ENCODE measurements at regions not wholly inside any gene's neighbourhood (a gene's known extent, or its start where the extent isn't known, plus 50 kb on each side); places are given as distances from the start of the nearest gene placed in this dataset.

DNA sequence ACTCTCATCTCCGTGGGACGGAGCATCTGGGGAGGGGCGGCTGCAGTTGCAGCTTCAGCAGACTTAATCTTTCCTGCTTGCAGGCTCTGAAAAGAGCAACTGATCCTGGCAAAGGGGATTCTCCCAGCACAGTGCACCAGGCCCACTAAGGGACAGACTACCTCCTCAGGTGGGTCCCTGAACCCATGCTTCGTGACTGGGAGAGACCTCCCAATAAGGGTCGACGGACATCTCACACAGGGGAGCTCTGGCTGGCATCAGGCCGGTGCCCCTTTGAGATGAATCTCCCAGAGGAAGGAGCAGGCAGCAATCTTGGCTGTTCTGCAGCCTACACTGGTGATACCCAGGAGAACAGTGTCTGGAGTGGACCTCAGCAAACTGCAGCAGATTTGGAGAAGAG lies 303.3 kb upstream of the FGF16 start:
- no peak for ATAC-seq

DNA sequence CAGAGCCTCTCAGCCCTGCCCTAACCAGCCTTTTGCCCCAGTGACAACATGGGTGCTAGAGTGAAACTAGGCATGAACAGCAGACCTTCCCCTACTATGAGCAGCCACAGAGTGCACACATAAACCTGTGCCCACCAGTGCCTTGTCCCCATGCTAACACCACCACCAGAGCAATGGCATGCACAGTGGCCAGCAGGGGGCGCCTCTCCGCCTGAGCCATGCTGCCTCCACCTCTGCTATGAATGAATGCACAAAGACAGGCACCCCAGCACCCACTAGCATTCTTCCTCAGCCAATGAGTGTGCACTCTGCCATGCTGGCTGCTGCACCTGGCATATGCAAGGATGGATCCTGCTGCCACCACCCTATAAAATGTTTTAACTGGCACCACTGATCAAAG lies 286.9 kb upstream of the FGF16 start:
- TF ChIP-seq, protein P1, sequence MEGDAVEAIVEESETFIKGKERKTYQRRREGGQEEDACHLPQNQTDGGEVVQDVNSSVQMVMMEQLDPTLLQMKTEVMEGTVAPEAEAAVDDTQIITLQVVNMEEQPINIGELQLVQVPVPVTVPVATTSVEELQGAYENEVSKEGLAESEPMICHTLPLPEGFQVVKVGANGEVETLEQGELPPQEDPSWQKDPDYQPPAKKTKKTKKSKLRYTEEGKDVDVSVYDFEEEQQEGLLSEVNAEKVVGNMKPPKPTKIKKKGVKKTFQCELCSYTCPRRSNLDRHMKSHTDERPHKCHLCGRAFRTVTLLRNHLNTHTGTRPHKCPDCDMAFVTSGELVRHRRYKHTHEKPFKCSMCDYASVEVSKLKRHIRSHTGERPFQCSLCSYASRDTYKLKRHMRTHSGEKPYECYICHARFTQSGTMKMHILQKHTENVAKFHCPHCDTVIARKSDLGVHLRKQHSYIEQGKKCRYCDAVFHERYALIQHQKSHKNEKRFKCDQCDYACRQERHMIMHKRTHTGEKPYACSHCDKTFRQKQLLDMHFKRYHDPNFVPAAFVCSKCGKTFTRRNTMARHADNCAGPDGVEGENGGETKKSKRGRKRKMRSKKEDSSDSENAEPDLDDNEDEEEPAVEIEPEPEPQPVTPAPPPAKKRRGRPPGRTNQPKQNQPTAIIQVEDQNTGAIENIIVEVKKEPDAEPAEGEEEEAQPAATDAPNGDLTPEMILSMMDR (IDR thresholded peaks at IDR 0.05): no peak
- no peaks in the 10 kb centered on the region for H3K27me3 Mint-ChIP-seq
- CTCF ChIA-PET: no interaction called here
- intact Hi-C loops (cut with micrococcal nuclease): no loop called here
- DNase-seq (peak; percentile 15), ATAC-seq (no peak)
- POLR2A ChIA-PET: no interaction called here
- peaks cover 6% of the 10 kb centered on the region for H3K9me3 Mint-ChIP-seq
- H3K27ac Mint-ChIP-seq: no peak overlapping the region
- no peaks in the 10 kb centered on the region for H3K4me1 Mint-ChIP-seq (ENCODE audit: low read depth)
- no peaks in the 10 kb centered on the region for H3K36me3 Mint-ChIP-seq (ENCODE audit: low read depth)
- H3K4me3 Mint-ChIP-seq: no peak overlapping the region

More for the DNA sequence above, 303.3 kb upstream of the FGF16 start:
- H3K27ac Mint-ChIP-seq: no peak overlapping the region
- intact Hi-C loops (cut with micrococcal nuclease): no loop called here
- peaks cover 2% of the 10 kb centered on the region for H3K9me3 Mint-ChIP-seq
- POLR2A ChIA-PET: no interaction called here
- H3K4me1 Mint-ChIP-seq (ENCODE audit: low read depth): no peaks in the 10 kb centered on the region
- no peaks in the 10 kb centered on the region for H3K36me3 Mint-ChIP-seq (ENCODE audit: low read depth)
- DNase-seq: no peak
- H3K27me3 Mint-ChIP-seq: no peaks in the 10 kb centered on the region
- no peak overlapping the region for H3K4me3 Mint-ChIP-seq
- TF ChIP-seq, protein P1 (IDR thresholded peaks at IDR 0.05): no peak
- CTCF ChIA-PET: no interaction called here

DNA sequence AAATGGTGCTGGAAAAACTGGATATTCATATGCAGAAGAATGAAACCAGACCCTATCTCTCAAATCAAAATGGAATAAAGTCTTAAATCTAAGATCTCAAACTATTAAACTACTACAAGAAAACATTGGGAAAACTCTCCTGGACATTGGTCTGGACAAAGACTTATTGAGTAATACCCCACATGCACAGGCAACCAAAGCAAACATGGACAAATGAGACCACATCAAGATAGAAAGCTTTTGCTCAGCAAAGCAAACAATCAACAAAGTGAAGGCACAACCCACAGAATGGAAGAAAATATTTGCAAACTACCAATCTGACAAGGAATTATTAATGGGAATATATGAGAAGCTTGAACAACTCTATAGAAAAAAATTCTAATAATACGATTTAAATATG lies 284.4 kb upstream of the FGF16 start:
- Mint-ChIP-seq H3K4me3 (no peak overlapping the region), H3K27me3 (no peaks in the 10 kb centered on the region), H3K27ac (no peak overlapping the region), H3K4me1 (ENCODE audit: low read depth) (no peaks in the 10 kb centered on the region), H3K36me3 (ENCODE audit: low read depth) (no peaks in the 10 kb centered on the region), H3K9me3 (peaks cover 4% of the 10 kb centered on the region)
- intact Hi-C loops (cut with micrococcal nuclease): no loop called here
- ChIA-PET POLR2A (no interaction called here), CTCF (no interaction called here)
- TF ChIP-seq, protein P1 (IDR thresholded peaks at IDR 0.05): no peak
- ATAC-seq (no peak), DNase-seq (no peak)

DNA sequence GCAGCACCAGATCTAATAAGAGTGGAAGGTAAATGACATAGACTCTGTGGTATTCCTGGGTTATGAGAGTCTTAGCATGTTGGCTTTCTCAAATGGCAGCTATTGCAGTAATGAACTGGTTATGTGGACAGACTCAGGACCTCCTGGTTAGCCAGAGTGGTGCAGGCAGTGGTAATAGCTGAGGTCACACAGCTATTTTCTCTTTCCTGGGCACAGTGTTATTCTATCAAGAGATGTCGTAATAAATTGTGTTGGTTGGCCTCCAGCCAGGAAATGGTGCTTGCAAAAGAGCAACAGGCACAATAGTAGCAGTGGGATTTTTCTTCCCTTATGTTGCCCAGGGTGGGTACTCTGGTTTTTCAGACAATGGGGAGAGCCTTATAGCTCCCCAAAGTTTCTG lies 279.2 kb upstream of the FGF16 start:
- TF ChIP-seq, protein P1 (IDR thresholded peaks at IDR 0.05): no peak
- Mint-ChIP-seq H3K36me3 (ENCODE audit: low read depth) (no peaks in the 10 kb centered on the region), H3K9me3 (no peaks in the 10 kb centered on the region), H3K27me3 (no peaks in the 10 kb centered on the region), H3K27ac (no peak overlapping the region), H3K4me1 (ENCODE audit: low read depth) (no peaks in the 10 kb centered on the region), H3K4me3 (no peak overlapping the region)
- ATAC-seq: no peak
- DNase-seq: no peak
- intact Hi-C loops (cut with micrococcal nuclease): no loop called here
- ChIA-PET CTCF (no interaction called here), POLR2A (no interaction called here)

DNA sequence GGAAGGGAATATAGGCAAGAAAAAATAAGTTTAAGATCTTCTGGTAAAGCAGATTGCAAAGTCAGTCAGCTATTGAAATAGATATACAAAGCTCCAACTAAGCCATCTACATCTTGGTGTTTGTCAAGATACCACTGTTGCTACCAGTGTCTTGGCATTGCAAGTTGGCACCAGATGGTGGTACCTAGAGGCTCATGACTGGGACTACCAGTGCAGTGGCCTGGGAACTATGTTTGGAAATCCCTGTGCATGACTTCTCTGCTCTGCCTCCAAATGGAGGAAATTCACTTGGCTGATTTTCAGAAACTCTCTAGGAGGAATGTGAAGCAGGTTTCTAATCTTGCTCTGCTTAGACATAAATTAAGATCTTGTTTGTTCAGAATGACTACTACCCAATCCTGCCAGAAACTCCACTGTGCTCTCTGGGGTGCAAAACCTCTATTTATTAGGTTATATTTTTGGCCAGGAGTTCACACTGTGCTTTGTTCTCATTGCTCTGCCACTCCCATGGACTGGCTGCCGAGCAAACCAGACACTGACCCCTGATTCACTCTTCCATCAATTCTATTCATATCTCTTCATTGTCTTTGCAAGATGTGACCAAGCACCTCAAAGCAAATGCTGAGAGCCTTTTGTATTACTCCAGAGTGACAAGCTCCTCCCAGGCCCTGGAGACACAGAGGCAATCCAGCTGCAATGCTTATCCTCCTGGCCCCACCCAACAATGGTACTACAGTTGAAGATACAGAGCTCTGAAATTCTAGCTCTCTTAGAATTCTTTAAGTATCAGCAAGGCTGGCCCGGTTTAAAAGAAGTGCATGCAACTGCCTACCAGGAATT lies 272.3 kb upstream of the FGF16 start:
- CTCF ChIA-PET: no interaction called here
- no peak for DNase-seq
- no peaks in the 10 kb centered on the region for H3K4me1 Mint-ChIP-seq (ENCODE audit: low read depth)
- no peak overlapping the region for H3K4me3 Mint-ChIP-seq
- H3K27ac Mint-ChIP-seq: no peak overlapping the region
- no peaks in the 10 kb centered on the region for H3K27me3 Mint-ChIP-seq
- H3K36me3 Mint-ChIP-seq (ENCODE audit: low read depth): no peaks in the 10 kb centered on the region
- ATAC-seq: no peak
- TF ChIP-seq, protein P1 (IDR thresholded peaks at IDR 0.05): no peak
- POLR2A ChIA-PET: no interaction called here
- intact Hi-C loops (cut with micrococcal nuclease): no loop called here
- H3K9me3 Mint-ChIP-seq: no peaks in the 10 kb centered on the region

Data from activated CD8-positive, alpha-beta T cell treated with anti-CD3 and anti-CD28 coated beads for 36 hours (primary cell).